ENCODE measurements at regions not wholly inside any gene's neighbourhood (a gene's known extent, or its start where the extent isn't known, plus 50 kb on each side); places are given as distances from the start of the nearest gene placed in this dataset.
"Not testable (repeated sequence)": the region's sequence is repeated elsewhere in the genome, so short reads cannot be mapped to it uniquely, and the experiment has no call there.

GRCh38 chr21:36263797-36264196 is 56.2 kb upstream of the MORC3 start:
- no peak overlapping the region for H3K9ac ChIP-seq (ENCODE audit: insufficient read depth in 1 of 2, low read length in 2 of 2)
- H3K4me3 ChIP-seq = no peak overlapping the region
- ATAC-seq (ENCODE audit: insufficient read depth, low FRiP score) (no peak), DNase-seq (no peak)
- H3K4me1 ChIP-seq (ENCODE audit: control insufficient read depth in 5 of 5, insufficient read depth in 5 of 5, low read length in 5 of 5) = peaks cover 0 to 3% (median 0%) of the 10 kb centered on the region in 5 donors
- no peak overlapping the region for H3K27ac ChIP-seq (ENCODE audit: low read depth in 1 of 2, low read length in 1 of 2)
- peaks cover 0 to 2% (median 0%) of the 10 kb centered on the region in 4 donors for H3K9me3 ChIP-seq (ENCODE audit: control insufficient read depth in 4 of 4, insufficient read depth in 3 of 4, low read length in 3 of 4)
- H3K27me3 ChIP-seq (ENCODE audit: control insufficient read depth in 3 of 3, insufficient read depth in 3 of 3, low read length in 2 of 3) = no peaks in the 10 kb centered on the region
- WGBS, 2 donors = 57 to 90% methylated on average over 8 of the region's 8 CpGs
- TF ChIP-seq CTCF (IDR thresholded peaks at IDR 0.05; ENCODE audit: control extremely low read depth, extremely low read depth) = no peak
- H3K36me3 ChIP-seq (ENCODE audit: control insufficient read depth in 4 of 4, insufficient read depth in 4 of 4, low read length in 4 of 4) = peaks cover 0 to 16% (median 3%) of the 10 kb centered on the region in 4 donors

- DNase-seq (no peak), ATAC-seq (ENCODE audit: insufficient read depth, low FRiP score) (no peak)
- Histone ChIP-seq H3K36me3 (ENCODE audit: control insufficient read depth in 4 of 4, insufficient read depth in 4 of 4, low read length in 4 of 4) (peaks cover 0 to 18% (median 3%) of the 10 kb centered on the region in 4 donors), H3K4me3 (no peak overlapping the region), H3K27me3 (ENCODE audit: control insufficient read depth in 3 of 3, insufficient read depth in 3 of 3, low read length in 2 of 3) (no peaks in the 10 kb centered on the region), H3K9me3 (ENCODE audit: control insufficient read depth in 4 of 4, insufficient read depth in 3 of 4, low read length in 3 of 4) (peaks cover 0 to 2% (median 0%) of the 10 kb centered on the region in 4 donors), H3K9ac (ENCODE audit: insufficient read depth in 1 of 2, low read length in 2 of 2) (no peak overlapping the region), H3K27ac (ENCODE audit: low read depth in 1 of 2, low read length in 1 of 2) (no peak overlapping the region), H3K4me1 (ENCODE audit: control insufficient read depth in 5 of 5, insufficient read depth in 5 of 5, low read length in 5 of 5) (no peaks in the 10 kb centered on the region)
- TF ChIP-seq CTCF (IDR thresholded peaks at IDR 0.05; ENCODE audit: control extremely low read depth, extremely low read depth) = no peak
- 94 to 98% methylated on average over 9 of the region's 9 CpGs for WGBS, 2 donors
Observed at GRCh38 chr21:36265431-36265830, 54.6 kb upstream of the MORC3 start.

- H3K9me3 ChIP-seq (ENCODE audit: control insufficient read depth in 4 of 4, insufficient read depth in 3 of 4, low read length in 3 of 4); ATAC-seq (ENCODE audit: insufficient read depth, low FRiP score); DNase-seq; H3K4me1 ChIP-seq (ENCODE audit: control insufficient read depth in 5 of 5, insufficient read depth in 5 of 5, low read length in 5 of 5); H3K9ac ChIP-seq (ENCODE audit: insufficient read depth in 1 of 2, low read length in 2 of 2); H3K4me3 ChIP-seq; H3K27ac ChIP-seq (ENCODE audit: low read depth in 1 of 2, low read length in 1 of 2); H3K27me3 ChIP-seq (ENCODE audit: control insufficient read depth in 3 of 3, insufficient read depth in 3 of 3, low read length in 2 of 3): not testable (repeated sequence)
- peaks cover 0 to 15% (median 3%) of the 10 kb centered on the region in 4 donors for H3K36me3 ChIP-seq (ENCODE audit: control insufficient read depth in 4 of 4, insufficient read depth in 4 of 4, low read length in 4 of 4)
- WGBS, 2 donors = 61 to 70% methylated on average over 6 of the region's 6 CpGs
Observed at GRCh38 chr21:36267828-36268227, 52.2 kb upstream of the MORC3 start.

- H3K4me1 ChIP-seq (ENCODE audit: control insufficient read depth in 5 of 5, insufficient read depth in 5 of 5, low read length in 5 of 5); H3K9me3 ChIP-seq (ENCODE audit: control insufficient read depth in 4 of 4, insufficient read depth in 3 of 4, low read length in 3 of 4); H3K9ac ChIP-seq (ENCODE audit: insufficient read depth in 1 of 2, low read length in 2 of 2); DNase-seq; H3K27me3 ChIP-seq (ENCODE audit: control insufficient read depth in 3 of 3, insufficient read depth in 3 of 3, low read length in 2 of 3); ATAC-seq (ENCODE audit: insufficient read depth, low FRiP score); H3K4me3 ChIP-seq; H3K27ac ChIP-seq (ENCODE audit: low read depth in 1 of 2, low read length in 1 of 2): not testable (repeated sequence)
- H3K36me3 ChIP-seq (ENCODE audit: control insufficient read depth in 4 of 4, insufficient read depth in 4 of 4, low read length in 4 of 4) = peaks cover 0 to 15% (median 3%) of the 10 kb centered on the region in 4 donors
- WGBS, 2 donors = 88 to 96% methylated on average over 4 of the region's 4 CpGs
Observed at GRCh38 chr21:36268264-36268663, 51.7 kb upstream of the MORC3 start.
